ENCODE measurements at regions not wholly inside any gene's neighbourhood (a gene's known extent, or its start where the extent isn't known, plus 50 kb on each side); places are given as distances from the start of the nearest gene placed in this dataset.

- no peak for TF ChIP-seq CTCF (IDR thresholded peaks at IDR 0.05; ENCODE audit: extremely low read depth, insufficient read depth, missing control alignments)
- no peak for DNase-seq (ENCODE audit: low spot score)
- in situ Hi-C loops (cut with MboI; ENCODE audit: low pct_unique_long_range_greater_than_20kb, low sequenced_read_pairs, unreplicated experiment), result no loop called here
Measured at GRCh38 chr13:63625869-63626268, 2210.2 kb upstream of the PCDH20 start.

- TF ChIP-seq CTCF (IDR thresholded peaks at IDR 0.05; ENCODE audit: extremely low read depth, insufficient read depth, missing control alignments), result no peak
- DNase-seq (ENCODE audit: low spot score), result no peak
- in situ Hi-C loops (cut with MboI; ENCODE audit: low pct_unique_long_range_greater_than_20kb, low sequenced_read_pairs, unreplicated experiment), result no loop called here
Measured at GRCh38 chr13:63614874-63615612, 2199.4 kb upstream of the PCDH20 start.

- DNase-seq (ENCODE audit: low spot score), result no peak
- no peak for TF ChIP-seq CTCF (IDR thresholded peaks at IDR 0.05; ENCODE audit: extremely low read depth, insufficient read depth, missing control alignments)
- in situ Hi-C loops (cut with MboI; ENCODE audit: low pct_unique_long_range_greater_than_20kb, low sequenced_read_pairs, unreplicated experiment), result no loop called here
Measured at GRCh38 chr13:63607153-63607552, 2191.5 kb upstream of the PCDH20 start.

- TF ChIP-seq CTCF (IDR thresholded peaks at IDR 0.05; ENCODE audit: extremely low read depth, insufficient read depth, missing control alignments), result no peak
- no peak for DNase-seq (ENCODE audit: low spot score)
- in situ Hi-C loops (cut with MboI; ENCODE audit: low pct_unique_long_range_greater_than_20kb, low sequenced_read_pairs, unreplicated experiment), result no loop called here
Measured at GRCh38 chr13:63605962-63606361, 2190.3 kb upstream of the PCDH20 start.

GRCh38 chr13:63605403-63605802 lies 2189.8 kb upstream of the PCDH20 start:
- no peak for TF ChIP-seq CTCF (IDR thresholded peaks at IDR 0.05; ENCODE audit: extremely low read depth, insufficient read depth, missing control alignments)
- DNase-seq (ENCODE audit: low spot score), result no peak
- in situ Hi-C loops (cut with MboI; ENCODE audit: low pct_unique_long_range_greater_than_20kb, low sequenced_read_pairs, unreplicated experiment), result no loop called here

GRCh38 chr13:63595811-63596210 lies 2180.2 kb upstream of the PCDH20 start:
- DNase-seq (ENCODE audit: low spot score), result no peak
- no peak for TF ChIP-seq CTCF (IDR thresholded peaks at IDR 0.05; ENCODE audit: extremely low read depth, insufficient read depth, missing control alignments)
- in situ Hi-C loops (cut with MboI; ENCODE audit: low pct_unique_long_range_greater_than_20kb, low sequenced_read_pairs, unreplicated experiment), result no loop called here

Data from GM13977 (cell line).